ENCODE measurements at regions not wholly inside any gene's neighbourhood (a gene's known extent, or its start where the extent isn't known, plus 50 kb on each side); places are given as distances from the start of the nearest gene placed in this dataset.

DNA sequence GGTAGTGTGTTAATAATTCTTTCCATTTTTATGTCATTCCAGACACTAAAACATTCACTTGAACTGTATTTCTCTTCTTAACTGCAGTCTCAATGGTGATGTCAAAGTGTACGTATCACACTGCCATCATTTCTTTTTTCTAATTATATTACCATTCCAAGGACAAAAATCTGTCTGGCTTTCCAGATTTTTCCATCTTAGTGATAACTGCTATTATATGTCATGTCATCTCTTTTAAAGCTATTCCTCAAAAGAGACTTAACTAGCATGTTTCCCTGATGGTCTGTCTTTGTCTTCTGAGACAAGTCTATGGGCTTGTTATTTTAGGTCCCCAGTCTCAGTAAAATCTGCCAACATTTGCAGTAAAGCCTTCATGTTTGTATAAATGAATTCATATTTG, 1207.1 kb downstream of the PCDH17 start:
- DNase-seq, result no peak

DNA sequence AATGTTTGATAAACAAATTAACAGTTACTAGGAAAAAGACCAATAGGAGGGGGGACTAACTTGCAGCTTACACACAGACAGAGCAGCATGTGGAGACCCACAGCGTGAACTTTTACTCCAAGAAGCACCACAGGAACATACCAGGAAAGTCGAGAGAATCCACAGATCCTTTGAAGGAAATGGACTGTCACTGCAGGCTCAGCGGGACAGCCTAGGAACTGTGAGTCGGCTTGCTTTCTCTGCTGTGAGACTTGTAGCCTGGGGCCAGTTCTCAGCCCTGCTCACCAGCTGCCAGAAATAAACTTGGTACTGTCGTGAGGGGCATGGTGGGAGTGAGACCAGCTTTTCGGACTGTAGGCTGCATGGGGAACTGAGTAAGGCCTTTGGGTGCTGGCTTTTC, 1211.5 kb downstream of the PCDH17 start:
- no peak for DNase-seq

DNA sequence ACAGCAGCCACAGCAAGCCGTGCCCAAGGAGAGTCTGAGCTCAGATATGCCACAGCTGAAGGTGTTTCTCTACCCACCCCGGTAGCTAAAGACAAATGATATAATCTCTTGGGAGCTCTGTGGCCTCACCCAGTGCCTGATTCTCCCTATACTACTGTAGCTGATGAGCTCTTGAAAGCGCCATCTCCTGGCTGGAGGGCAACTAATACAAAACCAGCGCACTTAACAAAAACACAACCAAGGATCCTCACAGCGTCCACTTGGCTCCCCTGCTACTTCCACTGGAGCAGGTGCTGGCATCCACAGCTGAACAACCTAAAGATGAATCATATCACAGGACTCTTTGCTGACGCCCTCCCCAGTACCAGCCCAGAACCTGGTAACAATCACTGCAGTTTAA, 1212.0 kb downstream of the PCDH17 start:
- no peak for DNase-seq

DNA sequence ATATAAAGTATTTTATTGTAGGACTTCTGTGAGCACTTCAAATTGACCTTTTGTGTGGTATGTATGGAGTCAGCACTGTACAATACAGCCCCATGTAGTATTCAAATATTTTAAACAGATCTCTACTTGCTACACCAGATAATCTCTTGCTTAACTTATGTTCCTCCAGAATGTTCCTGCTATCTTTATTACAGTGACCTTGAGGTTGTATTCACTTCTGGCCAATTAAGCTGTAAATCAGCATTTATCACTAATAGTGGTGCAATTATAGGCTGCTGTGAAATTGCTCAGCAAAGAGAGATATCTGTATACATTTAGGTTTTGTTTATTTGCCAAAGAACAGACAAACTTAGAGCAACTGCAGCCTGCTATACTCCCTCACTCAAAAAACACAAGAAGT, 1218.6 kb downstream of the PCDH17 start:
- DNase-seq, result no peak

- DNase-seq, result no peak
These were observed 1220.5 kb downstream of the PCDH17 start for GRCh38 chr13:58852076-58852475.

DNA sequence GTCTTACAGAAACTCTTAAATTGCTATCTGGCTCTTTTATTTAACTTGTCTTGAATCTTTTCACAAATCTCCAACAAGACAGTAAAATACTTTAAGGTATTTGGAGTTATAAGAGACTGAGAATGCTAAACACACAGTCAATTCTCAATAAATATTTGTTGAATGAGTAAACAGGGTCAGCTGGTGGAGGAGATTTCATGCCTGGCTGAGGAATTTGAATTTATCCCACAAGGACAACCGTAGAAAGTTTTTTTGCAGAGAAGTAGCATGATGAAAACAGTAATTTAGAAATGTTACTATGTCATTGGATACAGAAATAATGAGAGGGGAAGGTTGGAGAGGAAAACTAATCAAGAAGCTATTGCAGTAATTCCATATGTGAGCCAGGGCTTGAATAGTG, 1223.7 kb downstream of the PCDH17 start:
- DNase-seq, result no peak

DNA sequence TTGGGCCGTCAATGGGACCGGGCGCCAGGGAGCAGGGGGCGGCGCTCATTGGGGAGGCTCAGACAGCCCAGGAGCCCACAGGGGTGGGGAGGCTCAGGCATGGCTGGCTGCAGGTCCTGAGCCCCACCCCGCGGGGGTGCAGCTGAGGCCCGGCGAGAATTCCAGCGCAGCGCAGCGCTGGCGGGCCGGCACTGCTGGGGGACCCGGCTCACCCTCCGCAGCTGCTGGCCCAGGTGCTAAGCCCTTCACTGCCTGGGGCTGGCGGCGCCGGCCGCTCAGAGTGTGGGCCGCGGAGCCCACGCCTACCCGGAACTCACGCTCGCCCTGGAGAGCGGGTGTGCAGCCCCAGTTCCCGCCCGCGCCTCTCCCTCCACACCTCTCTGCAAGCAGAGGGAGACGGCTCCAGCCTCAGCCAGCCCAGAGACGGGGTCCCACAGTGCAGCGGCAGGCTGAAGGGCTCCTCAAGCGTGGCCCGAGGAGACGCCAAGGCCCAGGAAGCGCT, 1227.4 kb downstream of the PCDH17 start:
- no peak for DNase-seq

GRCh38 chr13:58865286-58865685, 1233.7 kb downstream of the PCDH17 start:
- DNase-seq, result no peak

DNA sequence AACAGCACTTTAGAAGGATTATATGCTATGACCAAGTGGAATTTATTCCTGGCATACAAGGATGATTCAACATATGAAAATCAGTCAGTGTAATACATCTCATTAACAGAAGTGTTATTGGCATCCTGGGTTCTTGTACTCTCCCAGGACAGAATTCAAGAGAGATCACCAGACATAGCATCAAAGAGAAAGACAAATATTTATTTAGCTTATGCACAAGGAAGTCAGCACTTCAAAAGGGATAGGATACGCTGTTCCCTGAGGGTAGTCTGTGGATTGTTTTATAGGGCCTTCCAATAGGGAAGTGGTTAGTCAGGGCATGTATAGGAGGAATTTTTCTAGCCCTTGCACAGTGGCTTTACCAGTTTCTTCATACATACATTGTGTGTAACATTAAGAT, 1238.0 kb downstream of the PCDH17 start:
- no peak for DNase-seq

DNA sequence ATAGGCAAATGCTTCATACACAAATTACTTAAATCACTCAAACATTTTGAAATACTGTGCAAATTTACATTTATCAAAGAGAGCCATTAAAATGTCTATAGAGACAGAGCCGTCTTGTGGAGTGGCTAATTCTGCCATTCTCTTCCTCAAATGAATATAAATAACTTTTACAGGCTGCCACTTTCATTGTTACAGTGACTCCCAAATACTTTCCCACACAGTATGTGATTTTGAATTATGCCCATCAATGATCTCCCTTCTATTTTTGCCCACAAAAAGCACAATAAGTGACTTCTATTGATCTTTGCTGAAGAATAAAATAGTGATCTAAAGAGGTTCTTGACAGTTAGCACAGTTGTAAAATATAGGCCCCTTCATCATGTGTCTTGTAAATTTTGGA, 1244.9 kb downstream of the PCDH17 start:
- DNase-seq, result no peak

DNA sequence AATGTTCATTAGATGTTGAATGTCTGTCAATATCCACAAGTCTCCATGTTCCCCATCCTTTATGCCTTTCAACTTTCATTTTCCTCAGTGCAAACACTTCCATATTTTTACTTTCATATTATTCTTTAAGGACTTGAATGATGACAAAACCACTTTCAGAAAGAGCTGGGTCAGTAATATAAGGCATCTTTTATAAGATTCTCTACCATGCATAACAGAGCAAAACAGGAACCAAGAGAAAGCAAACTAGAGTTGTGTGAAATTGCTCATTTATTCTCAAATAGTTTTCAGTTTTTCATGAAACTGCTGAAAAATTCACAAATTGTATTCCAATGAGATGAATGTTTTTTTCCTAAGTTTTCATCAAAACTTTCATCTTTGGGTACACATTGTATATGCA, 1247.6 kb downstream of the PCDH17 start:
- DNase-seq, result no peak

- DNase-seq, result no peak
These were observed 1251.0 kb downstream of the PCDH17 start for GRCh38 chr13:58882516-58882915.

DNA sequence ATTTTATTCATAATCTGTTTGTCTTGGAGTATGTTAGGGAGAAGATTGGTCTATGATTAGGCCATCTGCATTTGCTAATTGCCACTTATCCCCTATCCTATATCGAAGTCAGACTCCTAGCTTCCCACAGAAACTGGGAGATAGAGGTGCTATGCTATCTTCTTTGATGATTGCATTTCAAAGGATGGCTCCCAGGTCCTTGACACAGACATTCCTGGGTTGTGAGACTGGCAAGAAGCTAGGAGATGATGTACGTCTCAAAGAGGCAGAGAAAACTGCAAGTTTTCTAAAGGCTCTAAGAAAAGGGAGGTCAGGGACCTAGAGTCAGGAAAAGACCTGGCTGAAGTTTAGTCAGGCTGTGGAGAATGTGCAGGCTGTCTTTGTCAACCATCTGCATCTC, 1251.9 kb downstream of the PCDH17 start:
- DNase-seq, result no peak

DNA sequence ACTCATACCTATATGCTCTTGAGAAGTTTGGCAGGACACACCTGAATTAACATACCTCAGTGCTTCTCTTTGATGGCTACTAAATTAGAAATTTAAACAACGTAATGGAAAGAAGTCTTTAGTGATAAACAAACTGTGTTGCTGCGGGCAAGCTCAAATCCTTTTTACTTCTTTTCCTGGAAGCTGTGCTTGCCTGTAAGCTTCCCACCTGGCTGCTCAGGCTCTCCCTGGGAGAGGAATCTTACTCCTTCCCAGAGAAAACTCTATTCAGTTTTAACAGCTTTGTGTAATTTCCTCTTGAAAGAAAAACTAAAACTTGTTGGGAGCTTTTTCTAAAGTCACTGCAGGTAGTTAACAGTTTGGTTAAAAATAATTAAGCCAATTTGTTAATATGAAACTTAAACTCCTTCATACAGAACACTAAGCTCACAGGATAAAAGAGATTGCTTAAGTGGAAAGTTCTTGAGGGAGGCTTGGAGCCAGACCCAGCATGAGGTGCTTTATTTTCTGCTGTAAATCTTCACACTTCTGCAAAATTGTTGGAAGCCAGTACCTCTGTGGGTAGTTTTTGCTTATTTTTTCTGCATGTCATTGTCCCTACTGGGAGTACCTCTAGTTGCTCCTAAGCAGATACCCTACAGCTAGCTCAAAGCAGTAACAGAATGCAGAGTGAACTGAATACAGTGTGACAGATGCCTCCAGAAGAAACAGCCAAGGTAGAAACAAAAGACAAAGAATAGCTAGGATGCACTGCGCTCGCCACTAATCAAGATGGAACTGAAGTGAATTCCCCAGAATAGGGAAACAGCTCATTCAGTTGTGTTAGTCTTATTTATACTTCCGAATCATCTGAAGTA, 1253.0 kb downstream of the PCDH17 start:
- DNase-seq, result no peak

- no peak for DNase-seq
These were observed 1257.9 kb downstream of the PCDH17 start for GRCh38 chr13:58889474-58889873.

GRCh38 chr13:58893396-58893795, 1261.9 kb downstream of the PCDH17 start:
- no peak for DNase-seq

DNA sequence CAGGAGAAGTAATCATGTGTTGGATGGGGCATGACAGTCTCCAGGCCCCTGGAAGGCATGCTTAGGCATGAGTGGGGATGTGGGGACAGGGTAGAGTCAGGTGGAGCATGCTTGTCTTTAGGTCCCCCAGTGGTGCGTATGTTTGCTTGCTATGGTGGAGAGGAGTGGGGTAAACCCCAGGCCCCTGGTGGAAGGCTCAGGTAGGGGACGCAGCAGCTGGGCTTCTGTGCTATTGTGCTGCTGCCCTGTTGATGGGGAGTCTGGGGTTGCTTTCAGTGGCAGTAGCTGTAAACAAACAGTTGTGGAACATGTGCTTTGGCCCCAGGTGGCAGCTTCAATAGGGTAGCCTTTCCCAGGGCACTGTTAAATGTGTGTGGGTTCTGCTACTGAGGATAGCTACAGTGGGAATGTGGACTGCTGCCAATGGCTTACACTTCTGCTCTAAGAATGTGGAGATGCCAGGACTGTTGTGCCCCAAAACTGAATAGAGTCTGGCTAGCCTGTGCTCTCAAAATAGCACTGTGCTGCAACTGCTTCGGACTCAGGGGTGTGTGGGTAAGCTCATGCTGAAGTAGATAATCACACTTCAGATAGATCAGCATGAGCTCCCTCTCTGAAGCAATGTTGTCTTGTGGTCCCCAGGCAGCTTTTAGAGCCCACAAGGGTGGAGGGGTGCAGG, 1257.3 kb downstream of the DIAPH3 start:
- DNase-seq, result no peak

GRCh38 chr13:58907347-58907746, 1256.4 kb downstream of the DIAPH3 start:
- DNase-seq, result no peak

GRCh38 chr13:58908019-58908679, 1255.6 kb downstream of the DIAPH3 start:
- no peak for DNase-seq

- no peak for DNase-seq
These were observed 1244.2 kb downstream of the DIAPH3 start for GRCh38 chr13:58919551-58919950.

- DNase-seq, result no peak
These were observed 1242.6 kb downstream of the DIAPH3 start for GRCh38 chr13:58921129-58921528.

- no peak for DNase-seq
These were observed 1236.9 kb downstream of the DIAPH3 start for GRCh38 chr13:58926858-58927257.

DNA sequence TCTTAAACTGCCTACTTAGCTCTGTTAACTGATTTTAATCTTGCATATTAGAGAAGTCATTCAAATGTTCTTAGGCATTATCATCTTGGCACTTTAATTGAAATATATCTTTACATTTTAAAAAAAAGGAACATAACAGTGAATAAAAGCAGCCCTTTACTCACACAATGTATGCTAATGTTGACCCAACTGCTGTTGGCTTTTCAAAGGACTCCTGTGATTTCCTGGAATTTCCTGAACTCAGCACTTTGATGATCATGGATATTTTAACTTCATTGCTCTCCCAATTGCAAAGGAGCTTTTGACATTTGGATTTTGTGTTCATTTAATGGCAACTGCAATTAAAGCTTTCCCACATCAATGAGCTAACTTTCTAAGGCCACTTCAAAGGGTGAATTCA, 1230.3 kb downstream of the DIAPH3 start:
- DNase-seq, result no peak

DNA sequence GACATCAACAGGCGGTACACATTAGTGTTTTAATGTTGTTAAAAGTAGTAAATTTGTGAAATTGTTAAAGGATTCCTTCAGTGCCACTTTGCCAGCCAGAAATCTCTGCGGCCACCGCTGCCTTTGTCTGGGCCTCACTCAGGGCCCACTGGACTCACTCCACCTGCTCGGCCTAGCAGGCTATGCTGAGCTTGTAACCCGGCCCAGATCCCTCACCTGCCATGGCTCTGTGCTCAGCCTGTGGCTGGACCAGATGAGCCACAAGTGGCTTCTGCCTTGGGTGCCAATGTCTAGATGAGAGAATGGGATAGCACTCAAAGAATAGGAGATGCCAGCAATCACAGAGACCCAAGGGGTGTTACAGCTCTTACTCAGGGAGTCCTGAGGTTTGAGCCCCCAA, 1228.0 kb downstream of the DIAPH3 start:
- no peak for DNase-seq

All from right hindlimb (tissue), 1 donor.